AG04450 (cell line): ENCODE measurements at regions not wholly inside any gene's neighbourhood (a gene's known extent, or its start where the extent isn't known, plus 50 kb on each side); places are given as distances from the start of the nearest gene placed in this dataset.

Source experiments
- CTCF ChIA-PET: fragments of 300-600, 350-600 bp; formaldehyde crosslinking; extraction: SDS; loops from one replicate; lab custom pipeline; 2022; ENCODE audit warnings: antibody characterized with exemption, inconsistent platforms; lab: Charles Lee
- POLR2A ChIA-PET: fragments of 350-600 bp; formaldehyde crosslinking; extraction: SDS; loops from one replicate; lab custom pipeline; 2021; ENCODE audit warnings: antibody characterized with exemption, inconsistent platforms; lab: Yijun Ruan, JAX
- DNase-seq: peaks from one replicate; pipeline ENCODE4 v3.0.0-alpha.2; 2011; ENCODE audit warnings: low read depth, low spot score
- H3K27ac ChIP-seq: one replicate; pipeline ENCODE4 v1.5.1; 2012; ENCODE audit warnings: low read depth, low read length, control low read depth
- H3K27me3 ChIP-seq: one replicate; pipeline ENCODE4 v1.6.0; 2012; ENCODE audit warnings: low read length; ENCODE audit not compliant: control insufficient read depth, insufficient read depth
- H3K4me3 ChIP-seq: 2 replicates; pipeline ENCODE4 v1.5.1; 2011; ENCODE audit warnings: mild to moderate bottlenecking, low read depth, low read length, control low read depth
- H3K9me3 ChIP-seq: 2 replicates; pipeline ENCODE4 v1.5.1; 2012; ENCODE audit warnings: low read length; ENCODE audit not compliant: control insufficient read depth, insufficient read depth
- TF ChIP-seq, protein P1 (sequence below): IDR thresholded peaks from 2 replicates; pipeline ENCODE4 v1.5.1; 2011; ENCODE audit warnings: low read depth, low read length, control low read depth, inconsistent platforms

DNA sequence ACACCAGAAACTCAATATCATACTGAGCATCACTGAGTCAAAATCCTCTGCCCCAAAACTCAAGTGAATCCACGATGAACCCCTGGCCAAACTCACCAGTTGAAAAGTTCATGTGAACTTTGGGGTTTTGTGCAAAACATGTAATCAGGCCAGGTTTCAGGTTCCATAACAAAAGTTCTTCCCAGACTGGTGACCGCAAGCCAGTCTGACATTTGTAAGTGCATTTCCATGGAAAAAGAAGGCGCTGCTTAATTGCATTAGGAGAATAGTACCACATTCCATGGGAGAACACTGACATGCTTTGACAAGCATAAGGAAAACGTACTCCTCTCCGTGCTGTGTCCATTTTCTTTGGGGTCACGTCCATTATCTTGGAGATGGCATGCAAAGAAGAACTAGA lies 567.0 kb downstream of the BNC2 start:
- CTCF ChIA-PET, result no interaction called here
- H3K27ac ChIP-seq, result no peak overlapping the region
- H3K9me3 ChIP-seq, result no peaks in the 10 kb centered on the region
- TF ChIP-seq, protein P1, sequence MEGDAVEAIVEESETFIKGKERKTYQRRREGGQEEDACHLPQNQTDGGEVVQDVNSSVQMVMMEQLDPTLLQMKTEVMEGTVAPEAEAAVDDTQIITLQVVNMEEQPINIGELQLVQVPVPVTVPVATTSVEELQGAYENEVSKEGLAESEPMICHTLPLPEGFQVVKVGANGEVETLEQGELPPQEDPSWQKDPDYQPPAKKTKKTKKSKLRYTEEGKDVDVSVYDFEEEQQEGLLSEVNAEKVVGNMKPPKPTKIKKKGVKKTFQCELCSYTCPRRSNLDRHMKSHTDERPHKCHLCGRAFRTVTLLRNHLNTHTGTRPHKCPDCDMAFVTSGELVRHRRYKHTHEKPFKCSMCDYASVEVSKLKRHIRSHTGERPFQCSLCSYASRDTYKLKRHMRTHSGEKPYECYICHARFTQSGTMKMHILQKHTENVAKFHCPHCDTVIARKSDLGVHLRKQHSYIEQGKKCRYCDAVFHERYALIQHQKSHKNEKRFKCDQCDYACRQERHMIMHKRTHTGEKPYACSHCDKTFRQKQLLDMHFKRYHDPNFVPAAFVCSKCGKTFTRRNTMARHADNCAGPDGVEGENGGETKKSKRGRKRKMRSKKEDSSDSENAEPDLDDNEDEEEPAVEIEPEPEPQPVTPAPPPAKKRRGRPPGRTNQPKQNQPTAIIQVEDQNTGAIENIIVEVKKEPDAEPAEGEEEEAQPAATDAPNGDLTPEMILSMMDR, result no peak
- H3K4me3 ChIP-seq, result no peak overlapping the region
- POLR2A ChIA-PET, result no interaction called here
- no peak for DNase-seq
- H3K27me3 ChIP-seq, result no peaks in the 10 kb centered on the region

DNA sequence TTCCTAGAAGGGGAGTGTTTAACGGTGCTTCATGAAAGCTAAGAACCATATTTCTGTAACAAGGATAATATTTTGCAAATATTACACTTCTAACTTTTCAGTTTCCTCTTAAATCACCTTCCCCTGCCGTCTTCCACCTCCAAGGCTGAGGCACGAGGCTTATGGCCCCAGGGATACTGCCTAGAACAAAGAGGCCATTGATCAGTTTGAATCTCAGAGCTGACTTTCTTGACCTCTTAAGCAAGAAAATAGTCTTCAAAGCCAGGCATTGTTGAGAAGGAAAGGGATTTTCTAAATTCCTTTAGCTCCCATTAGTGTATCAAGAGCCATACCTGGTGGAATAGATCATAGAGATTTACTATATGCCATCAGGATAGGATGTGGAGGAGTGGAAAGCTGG lies 566.2 kb downstream of the BNC2 start:
- TF ChIP-seq, protein P1, result no peak
- Histone ChIP-seq H3K9me3 (no peaks in the 10 kb centered on the region), H3K4me3 (no peak overlapping the region), H3K27me3 (peaks cover 2% of the 10 kb centered on the region), H3K27ac (no peak overlapping the region)
- CTCF ChIA-PET, result no interaction called here
- no peak for DNase-seq
- POLR2A ChIA-PET, result no interaction called here

DNA sequence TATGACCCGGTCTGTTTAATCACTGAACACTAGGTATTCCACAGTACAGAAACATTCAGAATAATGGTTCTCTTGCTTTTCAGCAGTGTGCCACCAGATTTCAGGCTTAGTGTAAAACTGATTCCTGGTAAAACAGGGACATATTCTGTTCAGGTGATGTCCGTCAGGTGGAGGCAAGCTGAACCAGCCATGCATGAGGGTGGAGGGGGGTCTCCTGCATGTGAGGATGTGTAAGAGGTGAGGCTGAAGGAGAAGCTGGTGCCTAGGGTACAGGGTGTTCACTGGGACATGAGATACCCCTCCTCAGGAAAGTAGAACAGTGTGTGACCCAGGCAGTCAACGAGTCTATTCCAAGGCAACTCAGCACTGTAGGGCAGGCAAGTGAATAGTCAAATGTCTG lies 563.9 kb downstream of the BNC2 start:
- TF ChIP-seq, protein P1, result no peak
- H3K27ac ChIP-seq, result no peak overlapping the region
- ChIA-PET POLR2A (no interaction called here), CTCF (interaction anchor here (0.7 to 0.9 kb wide), 2 partner anchors 126 to 433 kb away, joined by 3 to 4 read pairs; no protein-coding TSS in a partner anchor)
- no peak for DNase-seq
- peaks cover 3% of the 10 kb centered on the region for H3K27me3 ChIP-seq
- H3K9me3 ChIP-seq, result peaks cover 2% of the 10 kb centered on the region; the same call in 1 of the 2 replicates
- H3K4me3 ChIP-seq, result no peak overlapping the region

DNA sequence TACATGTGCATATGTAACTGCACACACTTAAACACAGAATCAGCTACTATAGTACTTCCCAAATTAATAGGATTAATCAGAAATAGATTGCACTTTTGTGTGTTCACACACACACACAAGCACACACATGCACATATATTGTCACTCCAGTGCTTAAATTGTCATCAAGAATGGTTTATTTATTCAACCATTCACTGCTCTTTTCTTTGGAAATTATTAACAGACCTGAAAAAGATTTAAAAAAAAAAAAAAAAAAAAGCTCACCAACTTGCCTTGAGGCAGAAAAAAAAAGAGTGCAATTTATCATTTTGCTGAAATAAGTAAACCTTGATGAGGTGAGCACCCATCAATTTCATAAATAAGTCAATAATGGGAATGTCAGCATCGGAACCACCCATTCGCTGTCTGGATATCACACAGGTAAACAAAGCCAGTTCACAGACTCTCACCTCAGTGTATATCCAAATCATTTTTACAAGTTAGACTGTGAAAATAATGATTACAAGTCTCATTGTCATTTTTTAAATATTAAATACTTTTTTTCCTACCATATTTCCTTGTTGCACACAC lies 562.8 kb downstream of the BNC2 start:
- H3K4me3 ChIP-seq, result no peak overlapping the region
- TF ChIP-seq, protein P1, result no peak
- H3K9me3 ChIP-seq, result peaks cover 2% of the 10 kb centered on the region; the same call in 1 of the 2 replicates
- ChIA-PET POLR2A (no interaction called here), CTCF (interaction anchor here (0.5 to 0.6 kb wide), 3 partner anchors 44 to 711 kb away, joined by 3 to 4 read pairs (median 3); no protein-coding TSS in a partner anchor)
- DNase-seq, result no peak
- H3K27me3 ChIP-seq, result peaks cover 3% of the 10 kb centered on the region
- no peak overlapping the region for H3K27ac ChIP-seq

DNA sequence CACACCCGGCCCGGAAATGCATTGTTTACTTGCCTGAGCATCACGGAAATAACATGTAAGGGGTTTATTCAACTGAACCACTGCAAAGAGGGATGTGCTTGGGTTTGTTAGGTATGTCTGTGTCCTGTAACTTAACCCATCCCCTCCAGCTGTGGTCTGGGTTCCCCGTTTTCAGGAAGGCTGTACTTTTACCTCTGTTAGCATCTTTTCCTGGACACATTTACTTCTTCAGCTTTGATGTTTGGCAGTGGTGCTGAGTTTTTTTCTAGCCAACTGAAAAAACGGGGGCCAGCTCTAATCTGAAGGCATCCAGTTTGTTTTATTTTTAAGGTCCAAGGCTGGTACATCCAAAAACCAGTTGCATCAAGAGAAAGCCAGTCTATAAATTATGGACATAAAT lies 561.8 kb downstream of the BNC2 start:
- H3K27me3 ChIP-seq, result peaks cover 3% of the 10 kb centered on the region
- POLR2A ChIA-PET, result no interaction called here
- TF ChIP-seq, protein P1, result no peak
- CTCF ChIA-PET, result interaction anchor here (0.9 kb wide), 1 partner anchor 9 kb away, joined by 3 read pairs; no protein-coding TSS in a partner anchor
- no peak overlapping the region for H3K27ac ChIP-seq
- H3K9me3 ChIP-seq, result peaks cover 2% of the 10 kb centered on the region
- no peak overlapping the region for H3K4me3 ChIP-seq
- no peak for DNase-seq
